IPS DF 6.9 (cell line): ENCODE measurements at regions not wholly inside any gene's neighbourhood (a gene's known extent, or its start where the extent isn't known, plus 50 kb on each side); places are given as distances from the start of the nearest gene placed in this dataset.
"Not testable (repeated sequence)": the region's sequence is repeated elsewhere in the genome, so short reads cannot be mapped to it uniquely, and the experiment has no call there.

Source experiments
- DNase-seq: peaks from one replicate; pipeline ENCODE4 v3.0.0-alpha.2; 2013; ENCODE audit warnings: low read depth, low spot score
- H3K27ac ChIP-seq: one replicate; pipeline ENCODE4 v1.5.1; 2013; ENCODE audit warnings: low read length, control low read depth
- H3K27me3 ChIP-seq: 2 replicates; pipeline ENCODE4 v1.6.1; 2013; ENCODE audit warnings: mild to moderate bottlenecking, low read length; ENCODE audit not compliant: control insufficient read depth, insufficient read depth
- H3K36me3 ChIP-seq: 2 replicates; pipeline ENCODE4 v1.6.1; 2013; ENCODE audit warnings: low read length; ENCODE audit not compliant: control insufficient read depth, insufficient read depth
- H3K4me1 ChIP-seq: 2 replicates; pipeline ENCODE4 v1.6.1; 2013; ENCODE audit warnings: low read length; ENCODE audit not compliant: control insufficient read depth, insufficient read depth
- H3K4me3 ChIP-seq: 2 replicates; pipeline ENCODE4 v1.5.1; 2013; ENCODE audit warnings: mild to moderate bottlenecking, low read length
- H3K9me3 ChIP-seq: 2 replicates; pipeline ENCODE4 v1.6.1; 2013; ENCODE audit warnings: low read length, inconsistent platforms; ENCODE audit not compliant: control insufficient read depth, insufficient read depth
- WGBS: extraction: QIAGEN DNeasy Blood & Tissue Kit; methylation state at CpG from one replicate; pipeline ENCODE4 v1.1.7; 2013; ENCODE audit warnings: mixed read lengths, missing lambda C conversion rate; ENCODE audit not compliant: insufficient read length, insufficient coverage; 5-methylcytosine and 5-hydroxymethylcytosine counted together

GRCh38 chr21:27557356-27557755 lies 590.5 kb upstream of the ADAMTS5 start:
- H3K4me3 ChIP-seq = no peak overlapping the region
- whole genome bisulfite sequencing = no CpG with 5 or more reads among the region's 1 CpG
- H3K4me1 ChIP-seq = no peaks in the 10 kb centered on the region
- no peak for DNase-seq
- H3K27ac ChIP-seq = no peak overlapping the region
- no peaks in the 10 kb centered on the region for H3K9me3 ChIP-seq
- no peaks in the 10 kb centered on the region for H3K27me3 ChIP-seq
- H3K36me3 ChIP-seq = no peaks in the 10 kb centered on the region

- Histone ChIP-seq H3K27me3 (no peaks in the 10 kb centered on the region), H3K36me3 (no peaks in the 10 kb centered on the region), H3K27ac (no peak overlapping the region), H3K4me1 (no peaks in the 10 kb centered on the region), H3K4me3 (no peak overlapping the region), H3K9me3 (no peaks in the 10 kb centered on the region; the same call in 1 of the 2 replicates)
- no peak for DNase-seq
- no CpG with 5 or more reads among the region's 2 CpGs for WGBS
Measured at GRCh38 chr21:27555996-27556395, 589.1 kb upstream of the ADAMTS5 start.

GRCh38 chr21:27550287-27550686 lies 583.4 kb upstream of the ADAMTS5 start:
- Histone ChIP-seq H3K4me3 (no peak overlapping the region), H3K36me3 (no peaks in the 10 kb centered on the region), H3K9me3 (no peaks in the 10 kb centered on the region; the same call in 1 of the 2 replicates), H3K27ac (no peak overlapping the region), H3K4me1 (no peaks in the 10 kb centered on the region), H3K27me3 (no peaks in the 10 kb centered on the region)
- DNase-seq = no peak

GRCh38 chr21:27548486-27548885 lies 581.6 kb upstream of the ADAMTS5 start:
- Histone ChIP-seq H3K36me3 (no peaks in the 10 kb centered on the region), H3K9me3 (no peaks in the 10 kb centered on the region; the same call in 1 of the 2 replicates), H3K4me3 (no peak overlapping the region), H3K27me3 (no peaks in the 10 kb centered on the region), H3K27ac (no peak overlapping the region), H3K4me1 (no peaks in the 10 kb centered on the region)
- no peak for DNase-seq
- no CpG with 5 or more reads among the region's 4 CpGs for WGBS

GRCh38 chr21:27545754-27546349 lies 579.0 kb upstream of the ADAMTS5 start:
- no CpG with 5 or more reads among the region's 4 CpGs for WGBS
- no peak overlapping the region for H3K27ac ChIP-seq
- no peak for DNase-seq

GRCh38 chr21:27542126-27542525 lies 575.2 kb upstream of the ADAMTS5 start:
- H3K4me3 ChIP-seq, DNase-seq, H3K4me1 ChIP-seq, H3K9me3 ChIP-seq, H3K36me3 ChIP-seq, H3K27me3 ChIP-seq, H3K27ac ChIP-seq: not testable (repeated sequence)
- no CpG with 5 or more reads among the region's 1 CpG for WGBS

More at GRCh38 chr21:27545754-27546349, 579.0 kb upstream of the ADAMTS5 start:
- no peaks in the 10 kb centered on the region for H3K36me3 ChIP-seq
- no peaks in the 10 kb centered on the region for H3K4me1 ChIP-seq
- H3K27me3 ChIP-seq = no peaks in the 10 kb centered on the region
- no peak overlapping the region for H3K4me3 ChIP-seq
- H3K9me3 ChIP-seq = no peaks in the 10 kb centered on the region

GRCh38 chr21:27536319-27536718 lies 569.4 kb upstream of the ADAMTS5 start:
- Histone ChIP-seq H3K4me3 (no peak overlapping the region), H3K4me1 (no peaks in the 10 kb centered on the region), H3K27me3 (no peaks in the 10 kb centered on the region), H3K27ac (no peak overlapping the region), H3K9me3 (no peaks in the 10 kb centered on the region), H3K36me3 (no peaks in the 10 kb centered on the region)
- WGBS = no CpG with 5 or more reads among the region's 3 CpGs
- no peak for DNase-seq

GRCh38 chr21:27535188-27535587 lies 568.3 kb upstream of the ADAMTS5 start:
- no peak for DNase-seq
- WGBS = no CpG with 5 or more reads among the region's 4 CpGs

GRCh38 chr21:27534206-27534605 lies 567.3 kb upstream of the ADAMTS5 start:
- H3K4me1 ChIP-seq = no peaks in the 10 kb centered on the region
- no peak overlapping the region for H3K4me3 ChIP-seq
- DNase-seq = no peak
- H3K27ac ChIP-seq = no peak overlapping the region
- H3K9me3 ChIP-seq = no peaks in the 10 kb centered on the region
- H3K27me3 ChIP-seq = no peaks in the 10 kb centered on the region
- WGBS = no CpG with 5 or more reads among the region's 2 CpGs
- no peaks in the 10 kb centered on the region for H3K36me3 ChIP-seq

More at GRCh38 chr21:27535188-27535587, 568.3 kb upstream of the ADAMTS5 start:
- Histone ChIP-seq H3K9me3 (no peaks in the 10 kb centered on the region), H3K27me3 (no peaks in the 10 kb centered on the region), H3K36me3 (no peaks in the 10 kb centered on the region), H3K4me3 (no peak overlapping the region), H3K27ac (no peak overlapping the region), H3K4me1 (no peaks in the 10 kb centered on the region)

- no peak overlapping the region for H3K4me3 ChIP-seq
- no CpG with 5 or more reads among the region's 6 CpGs for whole genome bisulfite sequencing
- no peaks in the 10 kb centered on the region for H3K9me3 ChIP-seq
- no peaks in the 10 kb centered on the region for H3K27me3 ChIP-seq
- H3K36me3 ChIP-seq = no peaks in the 10 kb centered on the region
- H3K27ac ChIP-seq = no peak overlapping the region
- no peak for DNase-seq
- H3K4me1 ChIP-seq = no peaks in the 10 kb centered on the region
Measured at GRCh38 chr21:27532076-27532475, 565.2 kb upstream of the ADAMTS5 start.

GRCh38 chr21:27528697-27529096 lies 561.8 kb upstream of the ADAMTS5 start:
- Histone ChIP-seq H3K4me3 (no peak overlapping the region), H3K36me3 (no peaks in the 10 kb centered on the region), H3K4me1 (no peaks in the 10 kb centered on the region), H3K27ac (no peak overlapping the region), H3K9me3 (no peaks in the 10 kb centered on the region), H3K27me3 (no peaks in the 10 kb centered on the region)
- no peak for DNase-seq
- WGBS = no CpG with 5 or more reads among the region's 1 CpG
